ENCODE measurements at regions not wholly inside any gene's neighbourhood (a gene's known extent, or its start where the extent isn't known, plus 50 kb on each side); places are given as distances from the start of the nearest gene placed in this dataset.

DNA sequence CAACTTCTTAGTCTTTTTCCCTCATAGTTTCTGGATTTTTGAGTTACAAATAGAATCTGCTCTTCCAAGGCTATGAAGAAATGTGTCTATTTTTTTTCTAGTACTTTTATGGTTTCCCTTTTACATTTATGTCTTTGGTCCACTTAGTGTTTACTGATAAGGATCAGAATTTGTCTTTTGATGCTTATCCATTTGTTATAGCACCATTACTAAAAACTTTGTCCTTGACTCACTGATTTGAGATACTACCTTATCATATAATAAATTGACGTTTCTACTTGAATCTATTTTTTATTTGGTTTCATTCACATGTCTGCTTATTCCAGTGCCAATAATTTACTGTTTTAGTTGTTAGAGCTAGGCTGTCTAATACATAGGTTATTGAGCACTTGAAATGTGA lies 161.1 kb upstream of the DPYD start:
- no peak for DNase-seq (ENCODE audit: low read depth in 3 of 3, low spot score in 1 of 3)

DNA sequence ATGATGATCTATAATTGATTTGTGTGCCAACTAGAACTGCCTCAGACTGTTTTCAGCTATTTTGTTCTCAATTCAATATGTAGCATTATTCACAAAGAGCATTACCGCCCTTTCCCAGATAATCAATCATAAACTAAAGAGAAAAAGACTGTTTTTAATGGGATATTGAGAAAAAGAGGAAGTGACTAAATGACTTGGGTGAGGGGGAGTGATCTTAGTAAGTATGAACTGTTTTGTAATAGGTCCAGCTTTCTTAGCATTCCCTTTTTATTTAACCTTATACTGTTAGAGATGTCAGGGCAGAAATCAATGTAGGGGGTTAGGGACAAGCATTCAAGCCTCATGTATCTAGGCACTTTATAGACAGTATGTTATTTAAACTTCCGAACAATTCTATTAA lies 157.8 kb upstream of the DPYD start:
- DNase-seq (ENCODE audit: low read depth in 3 of 3, low spot score in 1 of 3), result no peak

DNA sequence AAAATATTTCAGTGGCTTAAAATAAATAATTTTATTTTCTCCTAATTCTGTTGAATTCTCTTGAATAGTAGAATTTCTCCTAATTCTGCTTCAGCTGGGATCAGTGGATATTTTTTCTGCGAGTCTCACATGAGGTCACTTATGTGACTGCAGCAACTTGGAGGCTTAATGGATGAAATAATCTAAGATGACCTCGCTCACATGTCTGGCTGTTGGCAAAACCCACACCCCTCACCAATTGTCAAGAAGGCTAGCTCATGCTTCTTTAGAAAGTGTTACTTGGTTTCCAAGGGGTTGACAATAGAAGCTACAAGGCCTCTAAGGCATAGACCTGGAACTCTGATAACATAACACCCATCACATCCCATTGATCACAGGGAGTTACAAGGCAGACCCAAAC lies 156.9 kb upstream of the DPYD start:
- DNase-seq (ENCODE audit: low read depth in 3 of 3, low spot score in 1 of 3), result no peak

DNA sequence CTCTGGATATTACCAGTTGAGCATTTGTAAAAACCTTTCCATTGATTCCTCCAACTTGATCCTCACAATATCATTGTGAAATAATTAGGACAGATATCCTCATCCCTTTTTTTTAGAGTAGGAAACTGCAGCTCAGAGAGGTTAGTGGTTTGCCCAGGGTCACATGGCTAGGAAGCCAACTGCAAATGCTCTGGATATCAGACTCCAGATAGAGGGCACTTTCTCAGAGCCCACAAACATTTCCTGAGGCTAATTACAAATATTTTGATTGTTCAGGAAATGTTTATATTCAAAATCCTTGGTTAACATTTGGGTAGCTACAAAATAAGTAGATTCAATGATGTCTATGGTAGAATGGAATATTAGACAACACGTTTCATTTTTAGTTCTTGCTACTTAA lies 154.8 kb upstream of the DPYD start:
- no peak for DNase-seq (ENCODE audit: low read depth in 3 of 3, low spot score in 1 of 3)

DNA sequence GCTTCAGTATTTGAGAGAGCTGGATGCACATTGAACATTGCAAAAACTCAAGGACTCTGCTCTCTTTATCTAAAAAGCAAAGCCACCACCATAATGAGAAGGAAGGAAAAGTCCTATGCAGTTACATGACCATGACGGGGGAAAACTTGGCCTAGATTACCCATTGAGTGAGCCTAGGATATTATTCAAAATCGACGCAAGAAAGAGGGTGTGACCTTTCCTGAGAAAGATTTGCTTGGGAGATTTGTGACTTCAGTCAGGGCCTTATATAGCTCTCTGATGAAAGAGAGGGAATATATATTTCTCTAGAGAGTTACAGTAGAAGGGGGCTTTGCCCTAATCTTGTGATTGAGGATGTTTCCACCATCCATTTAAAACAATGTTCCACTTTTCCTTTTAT lies 153.0 kb upstream of the DPYD start:
- no peak for DNase-seq (ENCODE audit: low read depth in 3 of 3, low spot score in 1 of 3)

DNA sequence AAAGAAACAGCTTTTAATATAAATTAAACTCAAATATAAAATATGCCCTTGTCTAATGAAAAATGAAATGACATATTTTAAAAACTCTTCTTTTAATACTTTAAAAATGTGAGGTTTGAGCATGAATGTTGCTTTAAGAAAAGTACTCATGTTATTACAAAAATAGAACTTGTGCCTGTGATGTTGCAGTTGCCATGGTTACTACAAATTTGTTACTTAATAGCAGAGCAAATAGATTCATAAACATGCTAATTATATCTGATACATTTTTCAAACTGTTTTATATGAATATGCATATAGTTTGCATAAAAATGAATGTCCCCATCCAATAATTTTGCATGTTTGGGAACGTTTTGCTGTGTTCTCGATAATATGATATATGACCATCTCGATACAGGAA lies 152.3 kb upstream of the DPYD start:
- no peak for DNase-seq (ENCODE audit: low read depth in 3 of 3, low spot score in 1 of 3)

DNA sequence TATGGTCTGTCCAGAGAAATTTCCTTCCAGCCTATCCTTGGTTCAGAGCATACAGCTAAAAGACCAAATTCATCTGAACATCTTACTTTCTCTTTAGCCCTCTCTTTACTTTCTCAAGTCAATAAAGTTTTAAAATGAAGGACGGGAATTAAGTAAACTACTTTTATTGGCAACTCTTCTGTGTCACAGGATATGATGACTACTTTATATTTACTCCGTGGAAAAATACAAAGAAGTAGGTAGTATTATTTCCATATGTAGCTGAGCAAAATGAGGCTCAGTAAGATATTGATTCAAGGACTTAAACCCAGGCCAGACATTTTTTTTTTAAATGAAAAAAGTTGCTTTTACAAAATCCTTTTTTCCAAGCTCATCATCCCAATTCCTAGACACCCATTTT lies 151.2 kb upstream of the DPYD start:
- DNase-seq (ENCODE audit: low read depth in 3 of 3, low spot score in 1 of 3), result no peak

DNA sequence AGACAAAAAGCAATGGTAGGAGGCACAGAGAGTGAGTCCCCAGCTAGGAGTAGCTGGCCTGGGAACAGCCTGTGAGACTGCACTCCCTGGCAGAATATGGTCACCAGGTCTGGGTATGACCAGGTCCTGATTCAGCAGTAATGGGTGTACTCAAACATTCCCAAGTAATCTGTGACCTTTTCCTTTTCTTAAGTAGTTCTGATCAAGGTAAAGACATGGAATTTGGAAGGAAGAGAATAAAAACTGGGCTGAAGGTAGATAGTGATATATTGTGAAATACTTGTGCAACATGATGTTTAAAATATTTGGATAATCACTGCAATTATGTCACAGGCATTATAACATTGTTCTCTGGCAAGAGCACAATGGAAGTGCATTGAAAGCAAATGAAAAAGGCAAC lies 147.2 kb upstream of the DPYD start:
- DNase-seq (ENCODE audit: low read depth in 3 of 3, low spot score in 1 of 3), result no peak

DNA sequence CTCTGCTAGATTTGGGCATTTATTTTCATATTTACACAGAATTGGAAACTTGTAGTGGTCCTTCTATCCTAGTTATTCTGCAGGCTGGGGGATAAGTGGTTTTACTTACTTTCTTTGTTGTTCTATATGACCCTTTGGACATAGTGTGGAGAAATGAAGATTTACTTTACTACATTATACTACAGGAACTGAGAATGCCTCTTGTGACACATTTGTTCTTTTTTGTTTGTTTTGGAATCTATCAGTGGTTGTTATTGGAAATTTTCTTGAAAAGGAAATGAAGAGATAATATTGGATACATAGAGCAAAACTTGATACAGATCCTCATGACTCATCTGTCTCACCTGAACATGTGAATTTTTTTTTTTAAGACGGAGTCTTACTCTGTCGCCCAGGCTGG lies 146.1 kb upstream of the DPYD start:
- DNase-seq (ENCODE audit: low read depth in 3 of 3, low spot score in 1 of 3), result no peak

DNA sequence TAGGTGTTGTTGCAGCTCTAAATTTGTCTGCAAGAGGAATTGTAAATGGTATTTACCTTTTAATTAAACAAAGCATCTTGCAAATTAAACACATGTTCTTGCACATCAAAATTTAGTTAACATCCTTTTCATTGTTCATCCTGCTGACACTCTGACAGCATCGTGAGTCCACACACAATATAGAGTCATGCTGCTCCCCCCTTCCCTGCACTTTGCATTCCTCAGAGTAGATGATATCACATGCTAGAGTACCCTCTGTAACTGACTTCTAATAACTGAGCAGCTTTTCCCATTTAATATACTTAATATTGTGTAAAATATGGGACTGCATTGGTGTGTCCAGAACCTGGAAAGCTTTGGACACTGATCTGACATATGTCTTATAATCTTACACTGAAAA lies 138.8 kb upstream of the DPYD start:
- DNase-seq (ENCODE audit: low read depth in 3 of 3, low spot score in 1 of 3), result no peak

DNA sequence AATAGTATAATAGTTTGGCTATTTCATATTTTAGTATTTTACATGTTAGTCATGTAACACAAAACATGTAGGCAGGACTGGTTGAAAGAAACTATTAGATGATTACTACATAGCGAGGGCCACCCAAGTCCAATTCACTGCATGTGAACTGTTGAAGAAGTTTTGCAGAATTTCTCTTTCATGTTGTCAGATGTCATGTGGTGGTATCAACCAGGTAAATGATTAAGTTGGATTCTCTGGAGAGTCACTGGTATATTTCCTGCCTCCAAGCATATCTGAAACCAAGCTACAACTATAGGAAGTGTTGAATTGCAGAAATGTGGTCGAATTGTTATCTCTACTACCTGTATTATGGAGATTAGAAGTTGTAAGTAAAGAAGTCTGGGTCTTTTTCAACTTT lies 137.8 kb upstream of the DPYD start:
- DNase-seq (ENCODE audit: low read depth in 3 of 3, low spot score in 1 of 3), result no peak

DNA sequence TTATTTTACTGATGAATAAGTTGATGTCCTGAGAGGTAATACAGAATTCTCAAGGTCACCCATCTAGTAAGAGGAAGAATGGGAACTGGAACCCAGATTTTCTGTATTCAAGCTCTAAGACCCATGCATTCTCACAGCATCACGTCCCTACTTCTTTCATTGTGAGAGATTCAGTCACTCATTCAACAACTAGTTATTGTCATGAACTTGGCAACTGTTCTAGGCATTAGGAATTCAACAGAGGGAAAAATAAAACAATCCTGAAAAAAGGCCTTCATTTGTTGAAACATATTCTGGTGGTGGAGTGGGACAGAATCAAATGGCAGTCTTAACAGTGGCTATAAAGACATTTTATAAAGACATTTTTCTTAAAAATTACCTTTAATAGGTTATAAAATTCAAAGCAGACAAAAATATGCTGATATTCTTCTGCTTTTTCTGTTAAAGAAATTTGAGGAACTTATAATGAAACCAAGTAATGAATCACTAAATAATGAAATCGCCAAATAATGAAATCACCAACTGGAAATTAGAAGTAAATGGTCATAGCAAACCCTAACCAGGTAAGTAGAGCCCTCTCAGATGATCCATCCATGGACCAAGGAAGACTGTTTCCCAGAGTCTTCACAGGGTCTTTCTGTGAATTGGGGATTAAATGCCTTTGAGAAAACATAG lies 136.5 kb upstream of the DPYD start:
- no peak for DNase-seq (ENCODE audit: low read depth in 3 of 3, low spot score in 1 of 3)

DNA sequence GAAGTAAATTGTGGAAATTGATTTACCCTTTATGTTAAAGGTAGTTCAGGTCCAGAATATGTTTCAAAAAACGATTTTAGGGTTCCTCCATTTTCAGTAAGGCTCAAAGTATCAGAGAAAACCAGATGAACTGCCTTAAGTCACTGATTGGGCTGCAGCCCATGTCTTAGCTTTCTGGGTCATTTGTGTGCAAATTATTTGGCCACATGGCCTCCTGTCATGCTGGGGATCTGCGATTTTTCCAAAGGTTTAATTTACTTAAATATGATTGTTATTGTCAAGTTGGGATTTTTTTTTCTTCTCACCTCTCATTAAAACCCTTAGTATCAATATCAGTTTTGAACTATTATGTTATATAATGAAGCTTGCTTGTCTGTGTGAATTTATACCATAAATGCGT lies 135.9 kb upstream of the DPYD start:
- no peak for DNase-seq (ENCODE audit: low read depth in 3 of 3, low spot score in 1 of 3)

DNA sequence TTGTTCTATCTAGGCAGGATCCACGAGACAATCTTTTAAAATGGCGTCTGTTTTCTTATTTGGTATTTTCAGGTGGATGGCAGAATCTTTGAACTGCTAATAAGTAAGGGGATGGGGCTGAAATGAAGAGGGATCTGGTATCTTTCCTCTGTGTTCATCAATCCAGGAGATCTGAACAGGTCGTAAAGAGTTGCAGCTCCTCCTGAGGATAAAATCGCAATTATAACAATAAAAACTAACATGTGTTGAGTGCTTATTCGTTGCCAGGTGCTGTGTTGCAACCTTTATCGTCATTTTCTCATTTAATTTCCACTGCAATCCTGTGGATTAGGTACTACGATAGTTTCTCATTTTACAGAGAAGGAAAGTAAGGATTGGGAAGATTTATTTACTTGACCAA lies 134.6 kb upstream of the DPYD start:
- DNase-seq (ENCODE audit: low read depth in 3 of 3, low spot score in 1 of 3), result no peak

DNA sequence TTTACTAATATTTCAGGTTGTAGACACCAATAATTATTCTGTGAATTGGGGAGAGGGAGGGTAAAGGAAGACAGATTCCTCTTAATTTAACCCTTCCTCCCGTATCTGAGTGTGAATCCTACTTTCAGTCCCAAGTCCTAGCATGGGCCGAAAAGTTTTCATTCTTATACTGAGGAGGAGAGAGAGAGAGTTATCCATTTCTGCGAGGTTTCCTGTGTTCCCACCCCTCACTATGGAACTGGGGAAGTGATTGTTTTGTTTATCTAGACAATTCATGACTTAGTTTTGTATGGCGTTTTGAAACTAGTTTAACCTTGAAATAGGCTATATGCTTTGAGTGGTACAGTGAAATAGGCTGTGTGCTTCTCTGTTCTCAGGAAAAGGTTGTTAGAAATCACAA lies 134.0 kb upstream of the DPYD start:
- no peak for DNase-seq (ENCODE audit: low read depth in 3 of 3, low spot score in 1 of 3)

DNA sequence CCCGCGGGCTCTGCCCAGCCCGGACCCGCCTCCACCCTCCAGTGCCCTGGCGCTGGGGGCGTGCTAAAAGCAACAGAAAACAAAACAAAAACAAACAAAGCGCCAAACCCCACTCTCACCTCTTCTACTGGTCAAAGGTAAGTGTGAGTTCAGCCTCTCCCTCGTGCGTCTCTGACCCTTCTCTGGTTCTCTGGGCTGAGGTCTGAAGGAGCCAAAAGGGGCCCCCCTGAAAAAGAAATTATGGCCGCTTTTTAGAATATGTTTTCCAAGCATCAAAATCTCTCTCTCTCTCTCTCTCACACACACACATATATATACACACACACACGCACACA lies 133.5 kb upstream of the DPYD start:
- no peak for DNase-seq (ENCODE audit: low read depth in 3 of 3, low spot score in 1 of 3)

DNA sequence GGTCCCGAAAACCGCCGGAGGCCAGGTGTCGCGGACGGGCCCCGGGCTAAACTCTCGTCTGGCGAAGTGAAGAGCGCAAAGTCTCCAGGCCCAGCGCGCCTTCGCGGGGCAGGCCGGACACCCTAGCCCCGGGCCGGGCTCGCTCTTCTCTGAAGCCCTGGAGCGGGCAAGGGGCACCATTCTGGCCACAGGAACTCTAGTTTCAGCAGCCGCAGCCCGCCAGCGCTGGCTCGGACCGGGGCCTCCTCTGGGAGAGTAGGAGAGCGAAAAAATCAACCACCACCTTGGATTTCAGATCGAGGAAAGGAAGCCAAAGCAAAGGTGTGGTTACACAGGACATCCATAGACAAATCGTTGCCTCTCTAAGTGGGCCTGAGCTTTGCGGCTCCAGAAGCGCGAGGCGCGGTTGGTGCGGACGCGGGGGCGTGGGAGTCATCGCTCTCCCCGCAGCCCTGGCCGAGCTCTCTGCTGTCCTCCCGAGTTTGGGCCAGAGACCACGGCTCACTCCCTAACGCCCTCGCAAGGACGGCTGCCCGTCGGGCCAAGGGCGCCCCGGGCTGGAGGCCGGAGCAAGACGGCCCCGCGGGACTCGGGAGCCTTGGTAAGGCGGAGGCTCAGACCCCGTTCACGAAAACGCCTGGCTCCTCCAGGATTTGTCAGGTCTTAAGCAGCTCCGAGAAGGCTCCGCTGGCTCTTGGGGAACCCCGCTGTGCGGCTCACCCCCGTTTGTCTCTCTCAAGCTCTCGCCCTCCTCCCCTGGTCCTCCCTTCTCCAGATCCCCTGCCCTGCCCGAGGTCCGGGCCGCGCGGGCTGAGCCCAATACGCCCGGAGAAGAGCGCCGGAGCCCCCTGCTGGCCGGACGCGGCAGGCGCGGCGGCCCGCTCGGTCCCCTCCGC lies 132.9 kb upstream of the DPYD start:
- peak in 1 of 3 donors; percentile 50 for DNase-seq (ENCODE audit: low read depth in 3 of 3, low spot score in 1 of 3)

DNA sequence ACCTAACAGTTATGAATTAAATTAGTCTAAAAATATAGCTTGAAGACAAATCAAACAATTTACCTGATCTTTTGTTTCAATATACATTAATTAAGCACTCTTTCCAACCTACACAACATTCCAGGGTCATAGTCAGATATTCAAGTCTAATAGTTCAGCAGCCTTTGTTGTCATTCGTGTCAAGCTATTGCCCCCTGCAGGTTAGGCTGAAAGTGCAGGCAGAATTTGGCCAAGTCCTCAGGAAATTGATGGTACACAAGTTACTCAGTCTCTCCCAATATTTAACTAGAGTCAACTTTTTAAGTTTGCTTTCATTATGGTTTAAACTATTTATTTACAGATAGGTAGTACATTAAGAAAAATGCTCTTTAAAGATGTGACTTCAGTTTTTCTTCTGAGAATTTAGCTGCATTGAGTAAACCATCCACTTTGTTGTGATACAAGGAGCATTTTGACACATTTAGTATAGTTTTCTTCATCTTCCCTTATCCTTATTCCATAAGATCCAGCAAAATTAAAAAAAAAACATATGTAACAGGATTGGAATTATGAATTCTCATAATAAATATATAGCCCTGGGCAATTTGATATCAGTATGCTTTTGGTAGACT lies 130.3 kb upstream of the DPYD start:
- peak; percentile 15 to 59 (median 39) for DNase-seq (ENCODE audit: low read depth in 3 of 3, low spot score in 1 of 3)

DNA sequence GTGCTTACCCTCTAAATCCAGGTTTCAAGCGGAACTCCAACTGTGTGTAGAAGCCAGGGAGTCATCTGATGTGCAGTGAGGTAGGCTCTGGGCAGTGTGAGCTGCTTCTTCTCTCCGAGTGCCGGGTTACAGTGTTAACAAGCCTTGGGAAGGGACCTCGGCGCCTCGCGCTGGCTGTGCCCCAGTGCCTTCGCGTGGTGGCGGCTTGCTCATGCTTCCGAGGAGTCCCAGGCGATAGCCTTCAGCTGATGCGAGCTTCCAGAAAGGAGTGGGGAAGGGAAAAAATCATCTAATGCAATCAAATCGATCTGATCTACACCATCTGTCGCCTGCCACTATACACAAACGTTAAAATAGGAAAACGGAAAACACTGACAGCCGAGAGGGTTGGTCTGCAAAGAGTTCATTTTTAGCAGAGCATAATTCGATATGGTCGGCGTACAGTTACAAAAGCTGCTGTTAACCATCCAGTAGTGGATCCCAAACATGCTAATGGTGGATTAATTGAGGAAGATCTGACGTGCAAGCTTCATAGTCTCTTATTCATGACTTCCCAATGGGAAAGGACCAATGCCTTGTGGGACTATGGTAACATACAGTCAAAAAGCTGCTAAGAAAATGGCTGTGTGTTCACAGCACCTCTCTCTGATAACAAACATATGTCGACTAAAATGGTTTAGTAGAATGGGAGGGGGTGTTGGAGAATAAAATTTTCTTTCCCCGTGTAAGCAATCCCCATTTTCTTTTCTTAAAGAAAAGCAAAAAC lies 128.7 kb upstream of the DPYD start:
- no peak for DNase-seq (ENCODE audit: low read depth in 3 of 3, low spot score in 1 of 3)

DNA sequence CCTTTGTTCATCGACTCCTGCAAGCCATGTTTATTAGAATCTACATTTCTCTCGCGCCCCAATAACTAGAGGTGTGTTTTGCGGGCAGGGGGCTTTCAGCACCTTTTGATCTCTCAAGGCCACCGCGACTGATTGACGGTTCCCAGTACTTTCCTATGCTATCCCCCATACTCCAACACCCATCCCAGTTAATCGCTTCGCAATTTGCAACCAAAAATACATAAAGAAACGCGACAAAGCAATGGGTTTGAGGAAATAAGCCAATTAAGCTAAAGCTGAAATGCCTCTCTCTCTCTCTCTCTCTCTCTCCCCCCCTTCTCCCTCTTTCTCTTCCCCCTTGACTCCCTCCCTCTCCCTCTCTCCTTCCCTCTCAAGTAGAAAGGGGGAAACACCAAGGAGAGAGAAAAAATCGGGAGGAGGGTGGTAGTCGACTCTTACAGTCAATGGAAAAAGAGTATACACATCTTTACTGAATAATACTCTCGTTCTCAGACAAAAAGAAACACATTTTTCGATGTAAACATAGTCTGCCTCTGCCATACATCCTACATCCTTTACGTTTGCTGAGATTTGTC lies 128.0 kb upstream of the DPYD start:
- no peak for DNase-seq (ENCODE audit: low read depth in 3 of 3, low spot score in 1 of 3)

DNA sequence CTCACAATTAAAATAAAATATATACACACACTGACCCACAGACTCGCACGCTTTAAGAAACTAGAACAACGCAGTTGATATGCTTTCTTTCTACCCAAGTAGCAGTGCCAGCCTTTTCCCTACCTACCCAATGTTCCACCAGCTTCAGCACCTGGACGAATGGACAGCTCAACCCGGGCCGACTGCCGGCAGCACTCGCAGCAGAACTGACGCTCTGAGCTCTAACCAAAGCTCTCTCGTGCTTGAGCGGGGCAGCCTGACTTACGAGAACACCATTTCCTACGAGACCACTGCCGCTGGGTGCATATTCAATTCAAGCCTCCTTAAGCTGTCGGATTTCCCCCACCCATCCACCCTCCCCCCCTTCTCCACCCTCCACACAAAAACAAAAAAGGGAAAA lies 127.4 kb upstream of the DPYD start:
- peak in 2 of 3 donors; percentile 5 to 53 for DNase-seq (ENCODE audit: low read depth in 3 of 3, low spot score in 1 of 3)
